ENCODE measurements at regions not wholly inside any gene's neighbourhood (a gene's known extent, or its start where the extent isn't known, plus 50 kb on each side); places are given as distances from the start of the nearest gene placed in this dataset.

GRCh38 chr12:19058235-19059021 lies 71.1 kb upstream of the PLEKHA5 start:
- no peak for DNase-seq

GRCh38 chr12:19064713-19065112 lies 64.8 kb upstream of the PLEKHA5 start:
- DNase-seq = no peak

GRCh38 chr12:19065223-19065622 lies 64.3 kb upstream of the PLEKHA5 start:
- no peak for DNase-seq

- no peak for DNase-seq
Measured at GRCh38 chr12:19065871-19066270, 63.7 kb upstream of the PLEKHA5 start.

- no peak for DNase-seq
Measured at GRCh38 chr12:19066475-19067001, 63.0 kb upstream of the PLEKHA5 start.

- DNase-seq = no peak
Measured at GRCh38 chr12:19068137-19068536, 61.4 kb upstream of the PLEKHA5 start.

GRCh38 chr12:19070341-19070740 lies 59.2 kb upstream of the PLEKHA5 start:
- DNase-seq = no peak

- DNase-seq = no peak
Measured at GRCh38 chr12:19074700-19075099, 54.8 kb upstream of the PLEKHA5 start.

GRCh38 chr12:19075711-19076340 lies 53.7 kb upstream of the PLEKHA5 start:
- DNase-seq = no peak

Data from activated gamma-delta T cell treated with Interleukin-2 at 50 U/mL for 16 hours (primary cell).